HEK293 (cell line): ENCODE measurements at regions not wholly inside any gene's neighbourhood (a gene's known extent, or its start where the extent isn't known, plus 50 kb on each side); places are given as distances from the start of the nearest gene placed in this dataset.

Experiments used
- CTCF ChIA-PET: fragments of 350-600 bp; formaldehyde crosslinking; extraction: SDS; loops from one replicate; lab custom pipeline; 2021; ENCODE audit warnings: antibody characterized with exemption; lab: Yijun Ruan, JAX
- POLR2A ChIA-PET: fragments of 300-600 bp; formaldehyde crosslinking; extraction: SDS; loops from one replicate; lab custom pipeline; 2020; ENCODE audit warnings: antibody characterized with exemption, inconsistent platforms; lab: Yijun Ruan, JAX
- H3K27ac ChIP-seq: fragments of 200-500 bp; sonication (Bioruptor generic); 2 replicates; pipeline ENCODE4 v1.5.1; 2014; ENCODE audit warnings: low read depth, low read length, control low read depth, inconsistent platforms; ENCODE audit errors: extremely low read depth
- H3K36me3 ChIP-seq, 2 experiments: fragments of 200-500 bp in 1 of 2; sonication (Bioruptor generic) in 1 of 2; 1 replicate in 1 of 2; 2 replicates in 1 of 2; pipeline ENCODE4 v1.5.1; 2014 to 2017; ENCODE audit warnings: inconsistent platforms in 2 of 2, low read length in 2 of 2; ENCODE audit not compliant: control insufficient read depth in 2 of 2, insufficient read depth in 1 of 2
- H3K4me1 ChIP-seq: fragments of 200-500 bp; sonication (Bioruptor generic); 2 replicates; pipeline ENCODE4 v1.5.1; 2014; ENCODE audit warnings: mild to moderate bottlenecking, low read length, inconsistent platforms; ENCODE audit not compliant: control insufficient read depth, insufficient read depth
- H3K4me3 ChIP-seq: 2 replicates; pipeline ENCODE4 v1.5.1; 2011; ENCODE audit warnings: low read depth, mild to moderate bottlenecking, control low read depth, low read length, moderate library complexity
- H3K9me3 ChIP-seq: fragments of 200-500 bp; sonication (Bioruptor generic); 2 replicates; pipeline ENCODE4 v1.5.1; 2014; ENCODE audit warnings: low read depth, low read length, inconsistent platforms; ENCODE audit not compliant: control insufficient read depth, insufficient read depth
- ELK4 ChIP-seq: IDR thresholded peaks from 2 replicates; pipeline ENCODE4 v1.6.1; 2011; ENCODE audit warnings: mild to moderate bottlenecking, low read depth, low read length, borderline replicate concordance
- HOXA7 ChIP-seq: sonication (generic); formaldehyde crosslinking; IDR thresholded peaks from 2 replicates; pipeline ENCODE4 v1.8.1; 2022; ENCODE audit warnings: missing genetic modification reagents, borderline replicate concordance
- HOXC10 ChIP-seq: sonication (generic); formaldehyde crosslinking; IDR thresholded peaks from 2 replicates; pipeline ENCODE4 v1.8.1; 2023; ENCODE audit warnings: mild to moderate bottlenecking, missing genetic modification reagents
- IKZF3 ChIP-seq: fragments of 450-650 bp; IDR thresholded peaks from 2 replicates; pipeline ENCODE4 v1.5.0; 2018; ENCODE audit warnings: missing biosample characterization, mild to moderate bottlenecking, missing genetic modification characterization, moderate library complexity
- KLF1 ChIP-seq: fragments of 450-650 bp; formaldehyde crosslinking; IDR thresholded peaks from 2 replicates; pipeline ENCODE4 v1.5.1; 2016; ENCODE audit warnings: missing biosample characterization, missing genetic modification characterization
- KLF16 ChIP-seq: fragments of 450-650 bp; formaldehyde crosslinking; IDR thresholded peaks from 2 replicates; pipeline ENCODE4 v1.5.1; 2017; ENCODE audit warnings: missing biosample characterization, missing genetic modification characterization
- RBAK ChIP-seq: fragments of 450-650 bp; formaldehyde crosslinking; IDR thresholded peaks from 2 replicates; pipeline ENCODE4 v1.5.1; 2016; ENCODE audit warnings: missing biosample characterization, missing genetic modification characterization
- TCF7L2 ChIP-seq: IDR thresholded peaks from 2 replicates; pipeline ENCODE4 v1.6.1; 2011; ENCODE audit warnings: low read depth, mild to moderate bottlenecking, inconsistent platforms, low read length, moderate library complexity, borderline replicate concordance
- ZBTB10 ChIP-seq: fragments of 450-650 bp; formaldehyde crosslinking; IDR thresholded peaks from 2 replicates; pipeline ENCODE4 v1.5.1; 2016; ENCODE audit warnings: missing biosample characterization, missing genetic modification characterization
- ZBTB8A ChIP-seq: fragments of 450-650 bp; formaldehyde crosslinking; IDR thresholded peaks from 2 replicates; pipeline ENCODE4 v1.5.1; 2016; ENCODE audit warnings: missing biosample characterization, missing genetic modification characterization
- ZFP3 ChIP-seq: fragments of 450-650 bp; formaldehyde crosslinking; IDR thresholded peaks from 2 replicates; pipeline ENCODE4 v1.5.1; 2016; ENCODE audit warnings: low read depth, missing biosample characterization, missing genetic modification characterization
- ZNF121 ChIP-seq: fragments of 450-650 bp; formaldehyde crosslinking; IDR thresholded peaks from 2 replicates; pipeline ENCODE4 v1.5.1; 2016; ENCODE audit warnings: missing biosample characterization, missing genetic modification characterization
- ZNF350 ChIP-seq: fragments of 450-650 bp; formaldehyde crosslinking; IDR thresholded peaks from 2 replicates; pipeline ENCODE4 v1.5.0; 2017; ENCODE audit warnings: missing biosample characterization, mild to moderate bottlenecking, missing genetic modification characterization
- ZXDB ChIP-seq: fragments of 450-650 bp; formaldehyde crosslinking; IDR thresholded peaks from 2 replicates; pipeline ENCODE4 v1.5.1; 2016; ENCODE audit warnings: missing biosample characterization, missing genetic modification characterization
- TF ChIP-seq, protein P1 (sequence below): fragments of 450-650 bp; formaldehyde crosslinking; IDR thresholded peaks from 2 replicates; pipeline ENCODE4 v1.5.1; 2016; ENCODE audit warnings: missing biosample characterization, missing genetic modification characterization
- TF ChIP-seq, protein P2 (sequence below): fragments of 450-650 bp; formaldehyde crosslinking; IDR thresholded peaks from 2 replicates; pipeline ENCODE4 v1.5.1; 2016; ENCODE audit warnings: missing biosample characterization, missing genetic modification characterization, low read depth
- TF ChIP-seq, protein P3 (sequence below): fragments of 450-650 bp; formaldehyde crosslinking; IDR thresholded peaks from 2 replicates; pipeline ENCODE4 v1.5.1; 2016; ENCODE audit warnings: missing biosample characterization, missing genetic modification characterization
- TF ChIP-seq, protein P4 (sequence below): fragments of 450-650 bp; formaldehyde crosslinking; IDR thresholded peaks from 2 replicates; pipeline ENCODE4 v1.5.1; 2016; ENCODE audit warnings: missing biosample characterization, missing genetic modification characterization

DNA sequence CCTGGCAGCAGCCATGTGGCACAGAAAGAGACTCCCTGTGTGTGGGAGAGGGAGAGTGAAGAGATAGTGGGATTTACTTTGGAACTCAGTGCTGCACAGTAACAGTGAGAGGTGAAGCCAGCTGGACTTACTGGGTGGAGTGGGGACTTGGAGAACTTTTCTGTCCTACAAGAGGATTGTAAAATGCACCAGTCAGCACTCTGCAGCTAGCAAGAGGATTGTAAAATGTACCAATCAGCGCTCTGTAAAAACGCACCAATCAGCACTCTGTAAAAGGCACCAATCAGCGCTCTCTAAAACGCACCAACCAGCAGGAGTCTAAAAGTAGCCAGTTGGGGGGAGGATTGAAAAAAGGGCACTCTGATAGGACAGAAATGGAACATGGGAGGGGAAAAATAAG lies 688.8 kb upstream of the ALCAM start (continued):
- TF ChIP-seq ELK4 (no peak), ZNF350 (no peak), KLF16 (tag by site-specific recombination) (no peak), ZFP3 (tag by site-specific recombination) (no peak), ZBTB8A (no peak)

DNA sequence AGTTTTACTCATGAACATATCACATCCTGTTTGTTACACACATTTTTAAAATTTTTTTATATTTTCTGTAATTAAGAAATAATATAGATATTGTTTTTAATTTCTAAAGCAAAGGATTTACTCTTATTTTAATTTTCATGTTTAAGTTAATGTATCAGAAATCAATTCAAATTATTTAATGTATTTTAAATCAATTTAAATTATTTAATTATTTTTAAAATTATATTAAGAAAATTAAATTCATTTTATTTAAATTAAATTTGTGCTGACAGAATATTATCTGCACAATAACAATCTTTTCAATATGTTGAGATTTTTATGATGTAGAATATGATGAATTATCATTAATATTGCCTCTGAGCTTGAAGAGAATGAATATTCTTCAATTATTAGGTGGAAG lies 681.2 kb upstream of the ALCAM start:
- CTCF ChIA-PET, result no interaction called here
- TF ChIP-seq, protein P1, sequence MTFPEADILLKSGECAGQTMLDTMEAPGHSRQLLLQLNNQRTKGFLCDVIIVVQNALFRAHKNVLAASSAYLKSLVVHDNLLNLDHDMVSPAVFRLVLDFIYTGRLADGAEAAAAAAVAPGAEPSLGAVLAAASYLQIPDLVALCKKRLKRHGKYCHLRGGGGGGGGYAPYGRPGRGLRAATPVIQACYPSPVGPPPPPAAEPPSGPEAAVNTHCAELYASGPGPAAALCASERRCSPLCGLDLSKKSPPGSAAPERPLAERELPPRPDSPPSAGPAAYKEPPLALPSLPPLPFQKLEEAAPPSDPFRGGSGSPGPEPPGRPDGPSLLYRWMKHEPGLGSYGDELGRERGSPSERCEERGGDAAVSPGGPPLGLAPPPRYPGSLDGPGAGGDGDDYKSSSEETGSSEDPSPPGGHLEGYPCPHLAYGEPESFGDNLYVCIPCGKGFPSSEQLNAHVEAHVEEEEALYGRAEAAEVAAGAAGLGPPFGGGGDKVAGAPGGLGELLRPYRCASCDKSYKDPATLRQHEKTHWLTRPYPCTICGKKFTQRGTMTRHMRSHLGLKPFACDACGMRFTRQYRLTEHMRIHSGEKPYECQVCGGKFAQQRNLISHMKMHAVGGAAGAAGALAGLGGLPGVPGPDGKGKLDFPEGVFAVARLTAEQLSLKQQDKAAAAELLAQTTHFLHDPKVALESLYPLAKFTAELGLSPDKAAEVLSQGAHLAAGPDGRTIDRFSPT (tag by site-specific recombination), result no peak
- TF ChIP-seq ZXDB (no peak), IKZF3 (tag by site-specific recombination) (no peak), HOXC10 (CRISPR knock-in tag) (no peak), TCF7L2 (no peak), HOXA7 (no peak), ZNF121 (tag by site-specific recombination) (no peak), ZBTB10 (tag by site-specific recombination) (no peak), KLF1 (tag by site-specific recombination) (no peak), RBAK (tag by site-specific recombination) (no peak)
- TF ChIP-seq, protein P2, sequence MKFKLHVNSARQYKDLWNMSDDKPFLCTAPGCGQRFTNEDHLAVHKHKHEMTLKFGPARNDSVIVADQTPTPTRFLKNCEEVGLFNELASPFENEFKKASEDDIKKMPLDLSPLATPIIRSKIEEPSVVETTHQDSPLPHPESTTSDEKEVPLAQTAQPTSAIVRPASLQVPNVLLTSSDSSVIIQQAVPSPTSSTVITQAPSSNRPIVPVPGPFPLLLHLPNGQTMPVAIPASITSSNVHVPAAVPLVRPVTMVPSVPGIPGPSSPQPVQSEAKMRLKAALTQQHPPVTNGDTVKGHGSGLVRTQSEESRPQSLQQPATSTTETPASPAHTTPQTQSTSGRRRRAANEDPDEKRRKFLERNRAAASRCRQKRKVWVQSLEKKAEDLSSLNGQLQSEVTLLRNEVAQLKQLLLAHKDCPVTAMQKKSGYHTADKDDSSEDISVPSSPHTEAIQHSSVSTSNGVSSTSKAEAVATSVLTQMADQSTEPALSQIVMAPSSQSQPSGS (tag by site-specific recombination), result no peak
- TF ChIP-seq, protein P3, sequence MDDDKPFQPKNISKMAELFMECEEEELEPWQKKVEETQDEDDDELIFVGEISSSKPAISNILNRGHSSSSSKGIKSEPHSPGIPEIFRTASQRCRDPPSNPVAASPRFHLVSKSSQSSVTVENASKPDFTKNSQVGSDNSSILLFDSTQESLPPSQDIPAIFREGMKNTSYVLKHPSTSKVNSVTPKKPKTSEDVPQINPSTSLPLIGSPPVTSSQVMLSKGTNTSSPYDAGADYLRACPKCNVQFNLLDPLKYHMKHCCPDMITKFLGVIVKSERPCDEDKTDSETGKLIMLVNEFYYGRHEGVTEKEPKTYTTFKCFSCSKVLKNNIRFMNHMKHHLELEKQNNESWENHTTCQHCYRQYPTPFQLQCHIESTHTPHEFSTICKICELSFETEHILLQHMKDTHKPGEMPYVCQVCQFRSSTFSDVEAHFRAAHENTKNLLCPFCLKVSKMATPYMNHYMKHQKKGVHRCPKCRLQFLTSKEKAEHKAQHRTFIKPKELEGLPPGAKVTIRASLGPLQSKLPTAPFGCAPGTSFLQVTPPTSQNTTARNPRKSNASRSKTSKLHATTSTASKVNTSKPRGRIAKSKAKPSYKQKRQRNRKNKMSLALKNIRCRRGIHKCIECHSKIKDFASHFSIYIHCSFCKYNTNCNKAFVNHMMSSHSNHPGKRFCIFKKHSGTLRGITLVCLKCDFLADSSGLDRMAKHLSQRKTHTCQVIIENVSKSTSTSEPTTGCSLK (tag by site-specific recombination), result no peak
- TF ChIP-seq, protein P4, sequence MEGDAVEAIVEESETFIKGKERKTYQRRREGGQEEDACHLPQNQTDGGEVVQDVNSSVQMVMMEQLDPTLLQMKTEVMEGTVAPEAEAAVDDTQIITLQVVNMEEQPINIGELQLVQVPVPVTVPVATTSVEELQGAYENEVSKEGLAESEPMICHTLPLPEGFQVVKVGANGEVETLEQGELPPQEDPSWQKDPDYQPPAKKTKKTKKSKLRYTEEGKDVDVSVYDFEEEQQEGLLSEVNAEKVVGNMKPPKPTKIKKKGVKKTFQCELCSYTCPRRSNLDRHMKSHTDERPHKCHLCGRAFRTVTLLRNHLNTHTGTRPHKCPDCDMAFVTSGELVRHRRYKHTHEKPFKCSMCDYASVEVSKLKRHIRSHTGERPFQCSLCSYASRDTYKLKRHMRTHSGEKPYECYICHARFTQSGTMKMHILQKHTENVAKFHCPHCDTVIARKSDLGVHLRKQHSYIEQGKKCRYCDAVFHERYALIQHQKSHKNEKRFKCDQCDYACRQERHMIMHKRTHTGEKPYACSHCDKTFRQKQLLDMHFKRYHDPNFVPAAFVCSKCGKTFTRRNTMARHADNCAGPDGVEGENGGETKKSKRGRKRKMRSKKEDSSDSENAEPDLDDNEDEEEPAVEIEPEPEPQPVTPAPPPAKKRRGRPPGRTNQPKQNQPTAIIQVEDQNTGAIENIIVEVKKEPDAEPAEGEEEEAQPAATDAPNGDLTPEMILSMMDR (tag by site-specific recombination), result no peak
- H3K4me1 ChIP-seq, result no peaks in the 10 kb centered on the region
- H3K9me3 ChIP-seq, result no peaks in the 10 kb centered on the region
- no peaks in the 10 kb centered on the region for H3K36me3 ChIP-seq
- POLR2A ChIA-PET, result no interaction called here
- H3K27ac ChIP-seq, result no peak overlapping the region
- H3K4me3 ChIP-seq, result no peak overlapping the region
